Stimulated activated CD8-positive, alpha-beta memory T cell treated with anti-CD3 and anti-CD28 coated beads, Interleukin-15, amount 100 ng/mL, for 1 hour (primary cell): ENCODE measurements at regions not wholly inside any gene's neighbourhood (a gene's known extent, or its start where the extent isn't known, plus 50 kb on each side); places are given as distances from the start of the nearest gene placed in this dataset.

Experiments used
- DNase-seq: peaks from one replicate; pipeline ENCODE4 v3.0.0-alpha.2; 2020; ENCODE audit warnings: low read depth

DNA sequence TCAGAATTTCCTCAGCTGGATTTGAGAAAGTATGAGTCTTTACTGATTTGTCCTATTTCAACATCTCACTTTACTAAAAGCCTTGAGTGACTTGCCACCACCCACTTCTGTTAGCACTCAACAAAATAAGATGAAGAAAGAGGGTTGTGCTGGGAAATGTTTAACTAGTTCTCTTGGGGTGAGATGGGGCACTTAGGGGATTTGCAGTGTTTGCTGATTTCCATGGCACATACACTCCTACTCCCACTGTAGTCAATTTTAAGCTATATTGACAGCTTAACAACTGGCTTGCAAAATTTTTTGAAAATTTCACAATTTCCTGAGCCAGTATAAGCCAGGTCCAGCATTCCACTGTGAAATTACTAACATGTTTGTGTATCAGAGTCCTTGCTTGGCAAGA is 463.1 kb upstream of the ARHGEF26 start:
- no peak for DNase-seq

DNA sequence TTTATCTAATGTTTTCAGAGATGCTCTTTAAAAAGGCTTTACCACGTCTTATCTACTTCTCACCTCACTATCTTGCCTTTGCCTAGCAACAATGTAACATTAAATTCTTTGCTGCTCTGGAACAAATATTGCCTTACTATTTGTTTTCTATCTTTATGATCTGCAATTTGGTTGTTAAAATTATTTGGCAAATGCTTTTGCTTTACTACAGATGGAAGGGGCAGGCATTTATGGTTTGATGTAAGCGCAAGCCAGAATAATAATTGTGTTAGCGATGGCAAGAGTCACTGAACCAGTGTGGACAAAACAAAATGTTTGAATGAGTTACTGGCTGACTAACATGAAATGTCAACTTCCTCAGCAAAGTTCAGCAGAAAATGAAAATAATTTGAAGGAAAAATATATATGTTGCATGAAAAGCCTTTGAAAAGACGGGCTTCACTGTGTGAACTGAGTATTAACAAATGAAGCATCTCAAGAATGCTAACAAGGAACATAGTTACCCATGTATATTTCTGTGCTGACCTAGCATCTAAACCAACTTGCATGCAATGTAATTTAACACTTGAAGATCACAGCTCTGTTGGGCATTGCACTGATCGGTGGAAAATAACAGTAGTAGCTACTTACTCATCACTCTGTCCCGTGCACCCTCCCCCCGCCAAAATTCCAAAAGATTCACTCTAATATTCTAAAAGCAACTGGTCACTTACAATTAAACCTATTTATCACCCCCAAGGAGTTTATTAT is 454.0 kb upstream of the ARHGEF26 start:
- DNase-seq = no peak

DNA sequence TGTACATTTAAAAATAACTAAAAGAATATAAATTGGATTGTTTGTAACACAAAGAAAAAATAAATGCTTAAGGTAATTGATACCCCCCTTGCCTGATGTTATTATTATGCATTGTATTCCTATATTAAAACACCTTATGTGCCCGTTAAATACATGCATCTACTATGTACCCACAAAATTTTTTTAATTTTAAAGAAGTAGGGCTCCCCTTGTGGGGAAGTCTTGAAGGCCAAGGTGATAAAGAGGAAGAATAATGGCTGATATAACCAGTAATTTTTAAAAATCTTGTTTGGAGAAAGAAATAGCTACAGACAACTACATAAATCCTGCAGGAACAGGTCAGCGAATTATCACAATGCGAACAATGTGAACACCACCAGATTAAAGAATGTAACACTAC is 451.7 kb upstream of the ARHGEF26 start:
- no peak for DNase-seq

DNA sequence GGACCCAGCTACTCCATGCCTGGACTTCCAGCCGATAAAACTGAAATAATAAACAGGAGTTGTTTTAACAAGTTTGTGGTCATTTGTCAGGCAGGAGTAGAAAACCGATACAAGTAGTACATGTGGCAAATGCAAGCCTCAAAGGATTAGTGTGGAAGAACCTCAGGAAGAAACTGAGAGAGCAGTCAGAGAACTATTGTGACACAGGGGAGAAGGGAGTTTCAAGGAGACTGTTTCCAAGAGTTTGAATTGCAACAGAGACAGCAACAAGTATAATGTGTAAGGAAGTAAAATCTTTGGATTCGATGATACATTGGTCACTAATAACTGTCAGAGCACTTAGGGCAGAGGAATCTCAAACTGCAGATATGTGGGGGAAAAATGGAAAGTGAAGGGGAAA is 450.6 kb upstream of the ARHGEF26 start:
- no peak for DNase-seq

DNA sequence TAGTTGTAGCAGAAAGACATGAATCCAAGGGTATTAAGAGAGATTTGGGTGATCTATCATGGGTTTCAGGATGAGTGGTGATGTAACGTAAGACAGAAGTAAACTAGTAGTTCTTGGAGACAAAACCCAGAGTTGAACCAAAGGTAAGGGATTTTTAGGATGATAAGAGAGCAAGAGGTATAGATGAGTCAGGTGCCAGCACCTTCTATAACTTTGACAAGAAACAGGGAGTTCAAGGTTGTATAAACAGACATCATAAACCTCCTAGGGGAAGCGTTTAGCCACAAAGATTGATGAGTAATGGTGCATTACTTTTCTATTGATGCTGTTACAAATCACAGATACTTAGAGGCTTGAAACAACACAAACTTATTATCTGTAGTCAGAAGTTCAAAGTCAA is 447.3 kb upstream of the ARHGEF26 start:
- DNase-seq = no peak

DNA sequence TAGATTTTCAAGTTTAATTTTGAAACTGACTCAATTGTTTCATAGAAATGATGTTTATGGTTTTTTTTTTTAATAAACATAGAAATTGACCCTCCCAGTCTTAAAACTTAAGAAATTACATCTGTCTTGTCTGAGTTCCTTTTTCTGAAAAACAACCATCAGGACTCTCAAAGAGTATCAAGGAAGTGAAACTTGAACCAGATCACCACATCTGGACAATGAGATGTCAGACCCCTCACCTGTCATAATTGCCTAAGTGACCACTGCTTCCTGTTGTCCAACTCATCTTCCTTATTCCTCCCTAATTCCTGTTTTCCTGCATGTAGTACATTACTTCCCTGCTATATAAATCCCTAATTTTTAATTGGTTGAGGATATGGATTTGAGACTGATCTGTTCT is 441.5 kb upstream of the ARHGEF26 start:
- DNase-seq = no peak

DNA sequence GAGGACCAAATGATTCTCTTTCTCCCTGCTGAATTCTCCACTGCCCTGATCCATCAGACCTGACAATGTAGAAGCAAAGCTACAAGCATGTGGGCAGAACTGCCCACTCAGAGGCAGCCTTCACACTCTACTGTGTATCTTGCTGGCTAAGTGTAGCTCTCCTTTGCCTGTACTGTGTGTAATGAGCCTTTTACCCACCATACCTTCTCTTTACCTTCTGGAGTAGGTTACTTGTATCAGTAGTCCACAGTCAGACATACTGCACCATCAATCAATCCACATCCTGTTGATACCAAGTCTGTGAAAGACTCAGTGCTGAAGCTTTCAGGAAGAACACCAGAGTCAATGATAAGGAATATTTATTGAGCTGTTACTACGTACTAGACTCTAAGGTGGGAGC is 440.7 kb upstream of the ARHGEF26 start:
- DNase-seq = no peak

DNA sequence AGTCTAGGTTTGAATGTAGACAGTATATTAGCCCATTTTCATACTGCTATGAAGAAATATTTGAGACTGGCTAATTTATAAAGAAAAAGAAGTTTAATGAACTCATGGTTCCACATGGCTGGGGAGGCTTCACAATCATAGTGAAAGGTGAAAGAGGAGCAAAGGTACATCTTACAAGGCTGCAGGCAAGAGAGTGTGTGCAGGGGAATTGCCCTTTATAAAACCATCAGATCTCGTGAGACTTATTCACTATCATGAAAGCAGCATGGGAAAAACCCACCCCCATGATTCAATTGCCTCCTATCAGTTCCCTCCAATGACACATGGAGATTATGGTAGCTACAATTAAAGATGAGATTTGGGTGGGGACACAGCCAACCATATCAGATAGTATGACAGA is 440.1 kb upstream of the ARHGEF26 start:
- DNase-seq = no peak

DNA sequence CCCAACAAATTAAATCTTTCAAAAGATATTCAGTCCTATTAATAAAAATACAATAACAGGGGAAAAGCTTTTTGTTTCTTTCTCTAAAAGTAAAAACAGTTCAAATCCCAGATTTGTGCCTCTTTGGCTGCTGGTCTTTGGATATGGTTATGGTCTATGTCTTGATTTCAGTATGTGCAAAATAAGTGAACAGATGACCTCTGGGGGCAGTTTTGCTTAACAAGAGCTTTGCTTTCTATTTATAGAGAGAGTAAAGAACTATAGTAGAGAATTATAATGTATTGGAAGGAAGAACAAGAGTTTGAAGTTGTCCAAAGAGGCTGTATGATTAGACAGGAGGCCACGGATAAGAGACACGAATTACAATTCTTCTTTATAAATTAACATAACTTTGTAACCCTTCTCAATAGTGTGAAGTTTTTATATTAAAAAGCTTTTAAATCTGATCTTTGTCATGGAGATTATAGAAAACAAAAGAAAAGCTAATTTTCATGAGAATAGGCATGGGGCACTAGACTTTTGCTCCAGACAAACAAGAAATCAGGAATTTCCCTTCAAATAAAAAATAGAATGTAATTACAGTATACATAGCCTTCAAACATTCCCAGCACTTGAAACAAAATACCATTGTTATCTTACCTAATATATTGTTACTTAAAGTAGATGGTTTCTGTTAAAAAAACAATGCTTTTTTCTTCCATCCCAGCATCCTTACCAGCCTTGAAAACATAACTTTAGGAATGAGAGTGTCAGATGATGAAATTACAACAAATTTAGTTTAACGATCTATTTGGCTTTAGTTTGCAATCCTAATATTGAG is 432.7 kb upstream of the ARHGEF26 start:
- DNase-seq = no peak

DNA sequence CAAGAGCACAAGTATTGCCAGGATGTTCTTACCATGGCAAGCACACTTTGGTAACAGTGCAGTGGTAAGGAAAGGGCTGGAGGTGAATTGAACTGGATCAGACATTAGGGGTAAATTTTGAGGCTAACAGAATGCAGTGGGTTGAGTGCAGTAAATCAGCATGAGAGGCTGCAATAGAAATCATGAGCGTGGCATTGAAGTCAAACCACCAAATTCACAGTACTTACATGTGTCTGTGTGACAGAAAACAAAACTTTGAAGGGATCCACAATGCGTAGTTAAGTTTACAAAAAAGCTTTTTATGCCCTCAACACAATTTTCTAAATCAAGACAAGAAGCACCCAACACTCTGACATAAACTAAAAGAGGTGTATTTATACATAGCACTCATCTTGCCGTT is 428.0 kb upstream of the ARHGEF26 start:
- DNase-seq = no peak

DNA sequence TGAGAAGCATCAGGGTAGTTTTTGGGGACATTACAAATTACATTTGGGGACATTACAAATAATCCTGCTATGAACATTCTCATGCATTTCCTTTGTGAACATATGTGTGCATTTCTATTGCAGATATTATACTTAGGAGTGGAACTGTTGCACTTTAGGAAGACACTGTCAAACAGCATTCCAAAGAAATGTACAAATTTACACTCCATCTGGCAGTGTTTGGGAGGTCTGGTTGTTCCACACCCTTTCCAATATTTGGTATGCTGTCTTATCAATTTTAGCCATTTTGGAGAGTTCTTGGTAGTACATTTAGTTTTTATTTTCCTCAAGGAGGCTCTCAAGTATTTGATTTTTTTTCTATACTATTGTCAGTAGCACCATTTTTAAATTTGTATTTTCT is 419.1 kb upstream of the ARHGEF26 start:
- DNase-seq = no peak

DNA sequence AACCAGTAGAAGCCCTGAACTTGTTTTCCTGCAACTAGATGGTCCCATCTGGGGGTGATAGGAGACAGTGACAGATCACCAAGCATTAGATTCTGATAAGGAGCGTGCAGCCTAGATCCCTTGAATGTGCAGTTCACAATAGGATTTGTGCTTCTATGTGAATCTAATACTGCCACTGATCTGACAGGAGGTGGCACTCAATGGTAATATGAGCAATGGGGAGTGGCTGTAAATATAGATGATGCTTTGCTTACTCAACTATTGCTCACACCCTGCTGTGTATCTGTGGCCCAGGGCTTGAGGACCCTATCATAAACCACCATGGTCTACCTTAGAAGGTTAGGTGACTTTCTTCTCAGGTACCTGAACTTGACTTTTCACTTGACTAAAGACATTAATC is 417.1 kb upstream of the ARHGEF26 start:
- DNase-seq = no peak

DNA sequence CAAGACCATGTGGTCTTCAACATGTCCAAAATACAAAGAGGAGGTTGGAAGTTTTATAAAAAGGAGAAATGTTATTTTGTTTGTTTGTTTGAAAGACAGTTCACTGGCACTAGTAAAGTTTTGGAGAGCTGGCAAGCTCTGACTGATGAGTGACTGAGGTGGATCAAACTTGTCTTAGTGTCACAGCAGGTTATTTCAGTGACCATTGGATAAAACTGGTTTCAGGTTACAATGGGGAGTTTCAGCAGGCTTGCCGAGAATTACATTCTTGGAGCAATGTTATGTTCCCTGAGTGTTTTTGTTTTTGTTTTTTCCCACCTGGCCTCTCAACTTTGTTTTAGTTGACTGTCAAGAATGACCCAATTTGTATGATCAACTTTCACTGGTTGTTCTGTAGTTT is 414.5 kb upstream of the ARHGEF26 start:
- DNase-seq = no peak

DNA sequence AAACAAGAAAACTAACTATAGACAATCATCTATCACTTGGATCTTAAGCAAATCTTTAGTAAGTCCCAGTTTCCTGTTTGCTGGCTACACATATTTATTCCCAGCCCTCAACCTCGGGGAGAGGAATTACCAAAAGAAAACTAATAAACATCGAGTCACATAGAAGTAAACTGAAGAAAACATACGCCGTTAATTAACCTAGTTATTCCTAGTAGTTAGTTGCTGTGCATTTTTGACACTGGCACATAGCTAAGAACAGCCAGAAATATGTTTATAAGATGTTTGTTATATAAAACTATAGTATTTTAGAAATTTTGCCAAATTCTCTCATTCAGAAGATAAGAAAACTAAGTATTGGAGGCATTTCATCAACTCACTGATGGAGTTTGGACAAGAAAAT is 407.2 kb upstream of the ARHGEF26 start:
- no peak for DNase-seq

DNA sequence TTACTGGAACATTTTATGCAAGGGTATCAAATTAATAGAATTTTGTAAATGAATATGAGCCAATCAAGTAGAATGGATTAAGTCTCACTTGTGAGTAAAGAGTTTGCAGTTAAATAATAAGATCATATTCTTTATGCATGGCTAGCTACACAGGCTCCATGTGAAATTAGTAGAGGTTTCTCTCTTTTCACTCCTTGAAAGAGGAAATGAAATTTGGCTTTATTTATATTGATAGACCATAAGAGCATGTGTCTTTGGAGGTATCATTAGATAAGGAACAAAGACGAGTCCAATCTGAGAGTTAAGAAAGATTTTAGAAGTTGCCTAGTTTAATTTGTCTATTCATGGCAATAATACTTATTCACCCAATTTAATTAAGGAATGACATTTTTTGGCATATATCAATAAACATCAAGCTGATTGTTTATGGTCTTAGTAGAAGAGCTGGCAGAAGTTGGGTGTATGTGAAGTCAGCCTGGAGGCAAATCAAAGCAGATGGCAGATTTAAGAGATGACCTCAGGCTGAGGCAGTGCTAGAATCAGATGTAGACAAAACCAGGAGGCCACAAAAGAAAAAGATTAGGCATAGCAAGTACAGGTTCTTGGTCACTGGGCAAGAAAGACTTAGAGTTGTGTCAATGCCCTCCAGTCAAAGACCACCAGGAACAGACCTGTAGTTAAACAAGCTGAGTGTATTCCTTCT is 406.5 kb upstream of the ARHGEF26 start:
- DNase-seq = no peak

DNA sequence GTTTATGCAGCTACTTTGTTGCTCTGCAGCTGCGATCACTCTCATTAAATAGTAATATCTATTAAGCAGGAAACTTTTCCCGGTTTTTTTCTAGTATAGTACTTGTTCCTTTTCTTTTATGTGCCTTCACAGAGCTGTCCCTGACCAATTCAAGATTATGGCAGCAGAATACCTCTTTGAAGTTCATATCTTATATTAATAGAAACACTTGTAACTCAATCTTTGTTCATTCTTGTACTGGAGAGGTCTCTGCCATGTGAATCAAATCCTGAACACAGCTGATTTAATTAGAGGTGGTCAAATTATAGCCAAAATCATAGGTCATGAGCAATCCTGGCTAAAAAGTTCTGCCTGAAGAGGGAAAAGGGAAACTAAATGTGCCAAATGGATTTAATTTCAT is 399.0 kb upstream of the ARHGEF26 start:
- DNase-seq = no peak

DNA sequence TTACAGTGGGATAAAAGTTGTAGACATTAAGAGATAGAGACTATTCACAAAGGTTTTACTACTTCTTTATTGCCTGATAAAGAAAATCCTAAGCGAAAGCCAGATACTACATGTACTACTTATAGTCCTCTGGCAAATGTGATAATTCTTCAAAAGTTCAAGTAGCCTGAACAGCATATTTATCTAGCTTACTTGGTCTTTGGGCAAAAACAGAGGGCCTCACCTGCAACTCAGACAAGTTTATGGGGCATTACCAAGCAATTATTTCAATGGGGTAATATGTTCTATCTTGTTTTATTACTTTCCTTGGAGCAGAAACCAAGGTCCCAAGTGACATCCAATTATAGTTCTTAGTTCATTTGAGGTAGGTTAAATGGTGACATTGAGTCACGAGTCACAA is 390.1 kb upstream of the ARHGEF26 start:
- no peak for DNase-seq

DNA sequence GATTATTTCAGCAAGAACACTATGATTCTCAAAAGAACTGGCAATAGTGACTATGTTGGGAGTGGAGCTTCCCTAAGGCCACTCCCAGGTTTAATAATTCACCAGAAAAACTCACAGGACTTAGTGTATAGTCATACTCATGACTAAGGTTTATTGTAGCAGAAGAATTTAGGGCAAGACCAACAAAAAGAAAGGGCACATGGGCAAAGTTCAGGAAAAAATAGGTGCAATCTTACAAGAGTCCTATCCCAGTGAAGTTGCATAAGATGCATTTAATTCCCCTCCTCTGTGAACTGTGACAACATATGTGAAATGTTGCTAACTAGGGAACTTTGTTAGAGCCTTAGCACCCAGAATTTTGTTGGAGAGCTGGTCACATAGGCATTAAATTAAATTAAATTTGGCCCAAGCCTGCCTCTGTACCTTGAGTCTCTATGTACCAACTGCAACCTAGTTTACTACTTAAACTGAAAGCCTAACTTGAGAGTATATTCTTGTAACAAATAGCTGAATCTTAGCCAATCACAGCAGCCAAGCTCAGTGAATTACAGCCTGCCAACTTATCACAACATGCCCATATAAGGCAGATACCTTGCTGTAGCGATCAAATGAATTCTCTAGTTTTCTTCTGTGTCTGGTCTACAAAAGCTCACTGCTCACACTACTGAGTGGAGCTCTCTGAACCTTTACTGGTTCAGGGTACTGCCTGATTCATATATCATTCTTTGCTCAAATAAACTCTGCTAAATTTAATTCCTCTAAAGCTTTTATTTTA is 386.2 kb upstream of the ARHGEF26 start:
- no peak for DNase-seq

DNA sequence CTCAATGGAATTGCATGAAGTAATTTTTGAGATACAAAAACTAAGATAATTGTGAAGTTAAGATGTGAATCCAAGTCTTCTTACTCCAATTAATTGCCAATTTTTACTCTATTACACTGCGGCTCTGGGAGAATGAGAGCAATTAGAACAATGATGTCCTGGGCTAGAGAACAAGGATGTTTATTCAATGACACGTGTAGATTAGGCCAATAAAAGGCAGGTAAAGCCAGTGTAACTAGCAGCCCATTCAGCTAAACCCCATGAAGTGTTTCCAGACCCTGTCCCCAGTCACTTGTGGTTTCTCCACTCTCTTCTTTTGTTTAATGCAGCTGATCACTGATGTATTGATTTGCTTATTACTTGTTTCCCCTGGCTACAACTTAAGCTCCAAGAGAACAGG is 381.1 kb upstream of the ARHGEF26 start:
- no peak for DNase-seq

DNA sequence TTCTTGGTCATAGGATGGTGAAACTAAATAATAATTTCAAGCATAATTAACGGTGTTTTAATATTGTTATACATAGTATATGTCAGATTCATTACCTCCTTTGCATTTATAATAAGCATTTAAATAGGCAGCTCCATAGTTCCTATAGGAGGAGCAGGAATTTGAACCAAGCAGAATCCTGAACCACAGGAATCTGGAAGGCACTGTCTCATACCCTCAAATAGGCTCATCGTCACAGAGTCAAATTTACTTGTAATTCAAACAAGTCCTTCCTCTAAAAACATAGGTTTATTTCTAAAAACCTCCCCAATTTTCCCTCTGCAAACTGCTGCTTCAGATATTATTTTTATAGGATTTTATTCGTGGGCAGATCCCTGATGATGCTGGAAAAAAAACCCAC is 376.3 kb upstream of the ARHGEF26 start:
- DNase-seq = no peak

DNA sequence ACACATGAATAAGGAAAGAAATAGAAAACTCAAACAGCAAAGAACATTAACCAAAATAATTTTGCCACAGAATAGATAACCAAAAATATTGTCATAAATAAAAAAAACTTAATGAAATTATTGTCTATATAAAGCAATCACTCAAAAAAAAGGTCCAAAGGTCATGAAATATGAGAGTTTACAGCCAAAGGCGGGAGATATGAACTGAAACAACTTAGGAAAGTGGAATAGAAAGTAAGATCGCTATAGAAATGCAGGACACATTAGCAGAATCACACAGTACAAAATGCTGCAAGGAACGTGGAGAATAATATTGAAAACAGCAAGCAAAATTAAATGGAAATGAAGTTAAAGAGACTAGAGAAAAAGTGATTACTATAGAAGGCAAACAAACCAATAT is 375.0 kb upstream of the ARHGEF26 start:
- no peak for DNase-seq

DNA sequence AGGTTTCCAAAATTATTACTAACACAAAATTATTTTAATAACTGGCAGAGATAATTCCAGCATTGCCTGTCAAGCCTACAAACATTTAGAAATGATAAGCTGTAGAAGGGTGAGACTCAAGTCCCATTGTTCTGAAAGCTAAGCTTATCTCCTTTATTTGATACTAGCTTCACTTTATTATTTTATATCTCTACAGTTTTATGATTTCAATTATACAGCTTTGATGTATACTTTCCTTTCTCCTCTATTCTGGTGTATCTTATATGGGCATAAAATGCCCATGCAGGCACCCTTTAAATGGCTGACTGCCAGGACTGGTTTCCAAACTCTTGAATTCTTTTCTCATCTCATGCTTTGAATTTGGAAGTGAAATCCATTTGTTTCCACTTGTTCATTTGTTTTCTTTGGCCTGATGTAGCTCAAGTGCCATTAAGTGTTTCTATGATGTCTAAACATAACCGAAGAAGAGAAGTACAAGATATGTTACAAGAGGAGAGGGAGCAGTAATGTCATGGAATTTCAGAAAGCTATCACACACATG is 372.1 kb upstream of the ARHGEF26 start:
- no peak for DNase-seq
